ENCODE measurements at regions not wholly inside any gene's neighbourhood (a gene's known extent, or its start where the extent isn't known, plus 50 kb on each side); places are given as distances from the start of the nearest gene placed in this dataset.

GRCh38 chr10:59505926-59506325 is 143.6 kb upstream of the FAM13C start:
- Histone ChIP-seq H3K4me1 (ENCODE audit: control insufficient read depth, insufficient read depth, low read length) (no peaks in the 10 kb centered on the region), H3K4me3 (ENCODE audit: low read length) (no peak overlapping the region), H3K36me3 (ENCODE audit: control insufficient read depth, insufficient read depth, low read length, severe bottlenecking) (no peaks in the 10 kb centered on the region), H3K27me3 (replicated peaks; ENCODE audit: control insufficient read depth, insufficient read depth, low read length) (no peaks in the 10 kb centered on the region), H3K9me3 (ENCODE audit: control insufficient read depth, low read length) (no peaks in the 10 kb centered on the region), H3K9ac (ENCODE audit: low read length) (no peak overlapping the region)
- peak; percentile 1 for DNase-seq (ENCODE audit: low read depth)

GRCh38 chr10:59499460-59499859 is 137.1 kb upstream of the FAM13C start:
- DNase-seq (ENCODE audit: low read depth): no peak
- peaks cover 17% of the 10 kb centered on the region for H3K9me3 ChIP-seq (ENCODE audit: control insufficient read depth, low read length)
- no peaks in the 10 kb centered on the region for H3K27me3 ChIP-seq (replicated peaks; ENCODE audit: control insufficient read depth, insufficient read depth, low read length)
- H3K4me1 ChIP-seq (ENCODE audit: control insufficient read depth, insufficient read depth, low read length): no peaks in the 10 kb centered on the region
- no peaks in the 10 kb centered on the region for H3K36me3 ChIP-seq (ENCODE audit: control insufficient read depth, insufficient read depth, low read length, severe bottlenecking)
- no peak overlapping the region for H3K4me3 ChIP-seq (ENCODE audit: low read length)
- H3K9ac ChIP-seq (ENCODE audit: low read length): no peak overlapping the region

- no peak overlapping the region for H3K4me3 ChIP-seq (ENCODE audit: low read length)
- no peaks in the 10 kb centered on the region for H3K27me3 ChIP-seq (replicated peaks; ENCODE audit: control insufficient read depth, insufficient read depth, low read length)
- no peaks in the 10 kb centered on the region for H3K36me3 ChIP-seq (ENCODE audit: control insufficient read depth, insufficient read depth, low read length, severe bottlenecking)
- H3K9ac ChIP-seq (ENCODE audit: low read length): no peak overlapping the region
- H3K9me3 ChIP-seq (ENCODE audit: control insufficient read depth, low read length): peaks cover 24% of the 10 kb centered on the region
- no peaks in the 10 kb centered on the region for H3K4me1 ChIP-seq (ENCODE audit: control insufficient read depth, insufficient read depth, low read length)
- DNase-seq (ENCODE audit: low read depth): no peak
These were observed 130.7 kb upstream of the FAM13C start for GRCh38 chr10:59493017-59493416.

GRCh38 chr10:59479426-59479825 is 117.1 kb upstream of the FAM13C start:
- Histone ChIP-seq H3K9ac (ENCODE audit: low read length) (no peak overlapping the region), H3K9me3 (ENCODE audit: control insufficient read depth, low read length) (no peaks in the 10 kb centered on the region), H3K4me1 (ENCODE audit: control insufficient read depth, insufficient read depth, low read length) (no peaks in the 10 kb centered on the region), H3K27me3 (replicated peaks; ENCODE audit: control insufficient read depth, insufficient read depth, low read length) (peaks cover 3% of the 10 kb centered on the region), H3K36me3 (ENCODE audit: control insufficient read depth, insufficient read depth, low read length, severe bottlenecking) (no peaks in the 10 kb centered on the region), H3K4me3 (ENCODE audit: low read length) (no peak overlapping the region)
- no peak for DNase-seq (ENCODE audit: low read depth)

GRCh38 chr10:59470570-59470969 is 108.2 kb upstream of the FAM13C start:
- Histone ChIP-seq H3K36me3 (ENCODE audit: control insufficient read depth, insufficient read depth, low read length, severe bottlenecking) (no peaks in the 10 kb centered on the region), H3K27me3 (replicated peaks; ENCODE audit: control insufficient read depth, insufficient read depth, low read length) (no peaks in the 10 kb centered on the region), H3K4me1 (ENCODE audit: control insufficient read depth, insufficient read depth, low read length) (no peaks in the 10 kb centered on the region), H3K9me3 (ENCODE audit: control insufficient read depth, low read length) (peaks cover 13% of the 10 kb centered on the region), H3K4me3 (ENCODE audit: low read length) (no peak overlapping the region), H3K9ac (ENCODE audit: low read length) (no peak overlapping the region)
- no peak for DNase-seq (ENCODE audit: low read depth)

GRCh38 chr10:59465088-59465487 is 102.7 kb upstream of the FAM13C start:
- no peaks in the 10 kb centered on the region for H3K36me3 ChIP-seq (ENCODE audit: control insufficient read depth, insufficient read depth, low read length, severe bottlenecking)

GRCh38 chr10:59464483-59464882 is 102.1 kb upstream of the FAM13C start:
- Histone ChIP-seq H3K27me3 (replicated peaks; ENCODE audit: control insufficient read depth, insufficient read depth, low read length) (no peaks in the 10 kb centered on the region), H3K4me1 (ENCODE audit: control insufficient read depth, insufficient read depth, low read length) (peaks cover 8% of the 10 kb centered on the region), H3K4me3 (ENCODE audit: low read length) (no peak overlapping the region), H3K9ac (ENCODE audit: low read length) (no peak overlapping the region), H3K36me3 (ENCODE audit: control insufficient read depth, insufficient read depth, low read length, severe bottlenecking) (no peaks in the 10 kb centered on the region), H3K9me3 (ENCODE audit: control insufficient read depth, low read length) (peaks cover 3% of the 10 kb centered on the region)
- no peak for DNase-seq (ENCODE audit: low read depth)

More at GRCh38 chr10:59465088-59465487, 102.7 kb upstream of the FAM13C start:
- Histone ChIP-seq H3K4me3 (ENCODE audit: low read length) (no peak overlapping the region), H3K9ac (ENCODE audit: low read length) (no peak overlapping the region), H3K9me3 (ENCODE audit: control insufficient read depth, low read length) (peaks cover 6% of the 10 kb centered on the region), H3K4me1 (ENCODE audit: control insufficient read depth, insufficient read depth, low read length) (peaks cover 8% of the 10 kb centered on the region), H3K27me3 (replicated peaks; ENCODE audit: control insufficient read depth, insufficient read depth, low read length) (no peaks in the 10 kb centered on the region)
- DNase-seq (ENCODE audit: low read depth): peak; percentile 37

GRCh38 chr10:59463909-59464308 is 101.6 kb upstream of the FAM13C start:
- H3K27me3 ChIP-seq (replicated peaks; ENCODE audit: control insufficient read depth, insufficient read depth, low read length): no peaks in the 10 kb centered on the region

GRCh38 chr10:59460601-59461000 is 98.3 kb upstream of the FAM13C start:
- Histone ChIP-seq H3K9ac (ENCODE audit: low read length) (no peak overlapping the region), H3K4me1 (ENCODE audit: control insufficient read depth, insufficient read depth, low read length) (peaks cover 8% of the 10 kb centered on the region), H3K9me3 (ENCODE audit: control insufficient read depth, low read length) (no peaks in the 10 kb centered on the region), H3K4me3 (ENCODE audit: low read length) (no peak overlapping the region), H3K27me3 (replicated peaks; ENCODE audit: control insufficient read depth, insufficient read depth, low read length) (no peaks in the 10 kb centered on the region), H3K36me3 (ENCODE audit: control insufficient read depth, insufficient read depth, low read length, severe bottlenecking) (no peaks in the 10 kb centered on the region)
- no peak for DNase-seq (ENCODE audit: low read depth)

More at GRCh38 chr10:59463909-59464308, 101.6 kb upstream of the FAM13C start:
- no peaks in the 10 kb centered on the region for H3K36me3 ChIP-seq (ENCODE audit: control insufficient read depth, insufficient read depth, low read length, severe bottlenecking)
- no peak overlapping the region for H3K4me3 ChIP-seq (ENCODE audit: low read length)
- DNase-seq (ENCODE audit: low read depth): no peak
- peaks cover 8% of the 10 kb centered on the region for H3K4me1 ChIP-seq (ENCODE audit: control insufficient read depth, insufficient read depth, low read length)
- H3K9ac ChIP-seq (ENCODE audit: low read length): no peak overlapping the region
- H3K9me3 ChIP-seq (ENCODE audit: control insufficient read depth, low read length): no peaks in the 10 kb centered on the region

GRCh38 chr10:59456199-59456598 is 93.8 kb upstream of the FAM13C start:
- H3K9me3 ChIP-seq (ENCODE audit: control insufficient read depth, low read length): no peaks in the 10 kb centered on the region
- no peak overlapping the region for H3K4me3 ChIP-seq (ENCODE audit: low read length)

GRCh38 chr10:59454171-59454919 is 92.0 kb upstream of the FAM13C start:
- Histone ChIP-seq H3K36me3 (ENCODE audit: control insufficient read depth, insufficient read depth, low read length, severe bottlenecking) (no peaks in the 10 kb centered on the region), H3K4me3 (ENCODE audit: low read length) (no peak overlapping the region), H3K4me1 (ENCODE audit: control insufficient read depth, insufficient read depth, low read length) (no peaks in the 10 kb centered on the region), H3K27me3 (replicated peaks; ENCODE audit: control insufficient read depth, insufficient read depth, low read length) (no peaks in the 10 kb centered on the region), H3K9ac (ENCODE audit: low read length) (no peak overlapping the region), H3K9me3 (ENCODE audit: control insufficient read depth, low read length) (no peaks in the 10 kb centered on the region)
- no peak for DNase-seq (ENCODE audit: low read depth)

More at GRCh38 chr10:59456199-59456598, 93.8 kb upstream of the FAM13C start:
- Histone ChIP-seq H3K4me1 (ENCODE audit: control insufficient read depth, insufficient read depth, low read length) (no peaks in the 10 kb centered on the region), H3K27me3 (replicated peaks; ENCODE audit: control insufficient read depth, insufficient read depth, low read length) (no peaks in the 10 kb centered on the region), H3K36me3 (ENCODE audit: control insufficient read depth, insufficient read depth, low read length, severe bottlenecking) (no peaks in the 10 kb centered on the region), H3K9ac (ENCODE audit: low read length) (no peak overlapping the region)
- no peak for DNase-seq (ENCODE audit: low read depth)

GRCh38 chr10:59448616-59449015 is 86.3 kb upstream of the FAM13C start:
- H3K27me3 ChIP-seq (replicated peaks; ENCODE audit: control insufficient read depth, insufficient read depth, low read length): no peaks in the 10 kb centered on the region
- no peaks in the 10 kb centered on the region for H3K36me3 ChIP-seq (ENCODE audit: control insufficient read depth, insufficient read depth, low read length, severe bottlenecking)
- no peak overlapping the region for H3K4me3 ChIP-seq (ENCODE audit: low read length)
- DNase-seq (ENCODE audit: low read depth): no peak
- no peaks in the 10 kb centered on the region for H3K4me1 ChIP-seq (ENCODE audit: control insufficient read depth, insufficient read depth, low read length)
- H3K9me3 ChIP-seq (ENCODE audit: control insufficient read depth, low read length): no peaks in the 10 kb centered on the region
- no peak overlapping the region for H3K9ac ChIP-seq (ENCODE audit: low read length)

All from adipocyte (in vitro differentiated cells).